HG02678 (cell line): ENCODE measurements at regions not wholly inside any gene's neighbourhood (a gene's known extent, or its start where the extent isn't known, plus 50 kb on each side); places are given as distances from the start of the nearest gene placed in this dataset.
"Not testable (repeated sequence)": the region's sequence is repeated elsewhere in the genome, so short reads cannot be mapped to it uniquely, and the experiment has no call there.

ENCODE experiments used
- ATAC-seq: cut with Tn5 transposase; IDR thresholded peaks from one replicate; pipeline ENCODE4 v1.9.1; 2021; ENCODE audit warnings: mild to moderate bottlenecking, moderate library complexity; ENCODE audit not compliant: unreplicated experiment

- not testable (repeated sequence) for ATAC-seq
Measured at GRCh38 chr15:44848859-44849258, 107.6 kb upstream of the TERB2 start.

- ATAC-seq = not testable (repeated sequence)
Measured at GRCh38 chr15:44849701-44850403, 106.6 kb upstream of the TERB2 start.

GRCh38 chr15:44853304-44853950, 103.1 kb upstream of the TERB2 start:
- ATAC-seq = peak; percentile 74

GRCh38 chr15:44854696-44855095, 101.8 kb upstream of the TERB2 start:
- not testable (repeated sequence) for ATAC-seq

GRCh38 chr15:44856284-44856683, 100.2 kb upstream of the TERB2 start:
- not testable (repeated sequence) for ATAC-seq

GRCh38 chr15:44857164-44857710, 99.2 kb upstream of the TERB2 start:
- not testable (repeated sequence) for ATAC-seq

- not testable (repeated sequence) for ATAC-seq
Measured at GRCh38 chr15:44859088-44859487, 97.4 kb upstream of the TERB2 start.

GRCh38 chr15:44860168-44860567, 96.3 kb upstream of the TERB2 start:
- ATAC-seq = not testable (repeated sequence)

- no peak for ATAC-seq
Measured at GRCh38 chr15:44861439-44861910, 95.0 kb upstream of the TERB2 start.

GRCh38 chr15:44861917-44862316, 94.6 kb upstream of the TERB2 start:
- no peak for ATAC-seq

- not testable (repeated sequence) for ATAC-seq
Measured at GRCh38 chr15:44862866-44863265, 93.6 kb upstream of the TERB2 start.

- ATAC-seq = not testable (repeated sequence)
Measured at GRCh38 chr15:44868100-44868499, 88.4 kb upstream of the TERB2 start.

- ATAC-seq = not testable (repeated sequence)
Measured at GRCh38 chr15:44870125-44870524, 86.4 kb upstream of the TERB2 start.

- ATAC-seq = no peak
Measured at GRCh38 chr15:44873103-44873502, 83.4 kb upstream of the TERB2 start.

- no peak for ATAC-seq
Measured at GRCh38 chr15:44879066-44879465, 77.4 kb upstream of the TERB2 start.

GRCh38 chr15:44882499-44882968, 74.0 kb upstream of the TERB2 start:
- ATAC-seq = peak; percentile 70

GRCh38 chr15:44883199-44883877, 73.1 kb upstream of the TERB2 start:
- no peak for ATAC-seq

GRCh38 chr15:44898890-44899651, 57.4 kb upstream of the TERB2 start:
- ATAC-seq = not testable (repeated sequence)

- not testable (repeated sequence) for ATAC-seq
Measured at GRCh38 chr15:44899775-44900174, 56.7 kb upstream of the TERB2 start.

- not testable (repeated sequence) for ATAC-seq
Measured at GRCh38 chr15:44900796-44901195, 55.7 kb upstream of the TERB2 start.
